Upper lobe of left lung (tissue), 4 donors: ENCODE measurements at regions not wholly inside any gene's neighbourhood (a gene's known extent, or its start where the extent isn't known, plus 50 kb on each side); places are given as distances from the start of the nearest gene placed in this dataset.

Source experiments
- EP300 ChIP-seq, 4 donors: sonication (generic); formaldehyde crosslinking; IDR thresholded peaks; one replicate each; pipeline ENCODE4 v1.5.1; 2017; ENCODE audit warnings: antibody characterized with exemption in 4 of 4, control low read depth in 2 of 4
- POLR2AphosphoS5 ChIP-seq, 2 donors: sonication (generic); formaldehyde crosslinking; IDR thresholded peaks; one replicate each; pipeline ENCODE4 v1.5.1; 2017; ENCODE audit warnings: antibody characterized with exemption in 2 of 2
- TF ChIP-seq, protein P1 (sequence below), 6 experiments: fragments of 450-650 bp in 4 of 6; fragments of 200-600 bp in 2 of 6; sonication (generic) in 2 of 6; IDR thresholded peaks; one replicate each; pipeline ENCODE4 v1.5.1; 2016 to 2019; ENCODE audit warnings: antibody characterized with exemption in 6 of 6

DNA sequence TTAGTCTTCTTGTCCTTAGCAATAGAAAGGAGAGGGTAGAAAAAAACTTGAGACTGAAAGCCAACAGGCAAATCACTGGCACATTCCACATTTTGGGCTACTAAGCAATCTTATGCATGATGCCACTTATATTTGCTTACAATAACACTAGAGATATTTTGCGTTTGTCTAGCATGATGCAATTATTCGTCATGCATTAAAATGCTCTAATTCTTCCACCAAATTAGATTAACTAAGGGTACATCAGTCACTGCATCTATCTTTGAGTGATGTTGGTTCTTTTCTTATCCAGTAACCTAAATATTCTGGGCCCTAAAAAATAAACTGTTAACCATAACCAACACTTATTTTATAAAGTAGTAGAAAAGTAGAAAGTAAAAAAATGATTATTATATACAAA is 1311.7 kb upstream of the CDH2 start:
- TF ChIP-seq, protein P1, sequence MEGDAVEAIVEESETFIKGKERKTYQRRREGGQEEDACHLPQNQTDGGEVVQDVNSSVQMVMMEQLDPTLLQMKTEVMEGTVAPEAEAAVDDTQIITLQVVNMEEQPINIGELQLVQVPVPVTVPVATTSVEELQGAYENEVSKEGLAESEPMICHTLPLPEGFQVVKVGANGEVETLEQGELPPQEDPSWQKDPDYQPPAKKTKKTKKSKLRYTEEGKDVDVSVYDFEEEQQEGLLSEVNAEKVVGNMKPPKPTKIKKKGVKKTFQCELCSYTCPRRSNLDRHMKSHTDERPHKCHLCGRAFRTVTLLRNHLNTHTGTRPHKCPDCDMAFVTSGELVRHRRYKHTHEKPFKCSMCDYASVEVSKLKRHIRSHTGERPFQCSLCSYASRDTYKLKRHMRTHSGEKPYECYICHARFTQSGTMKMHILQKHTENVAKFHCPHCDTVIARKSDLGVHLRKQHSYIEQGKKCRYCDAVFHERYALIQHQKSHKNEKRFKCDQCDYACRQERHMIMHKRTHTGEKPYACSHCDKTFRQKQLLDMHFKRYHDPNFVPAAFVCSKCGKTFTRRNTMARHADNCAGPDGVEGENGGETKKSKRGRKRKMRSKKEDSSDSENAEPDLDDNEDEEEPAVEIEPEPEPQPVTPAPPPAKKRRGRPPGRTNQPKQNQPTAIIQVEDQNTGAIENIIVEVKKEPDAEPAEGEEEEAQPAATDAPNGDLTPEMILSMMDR (IDR thresholded peaks at IDR 0.05): no peak
- TF ChIP-seq POLR2AphosphoS5 (IDR thresholded peaks at IDR 0.05): no peak
- no peak for TF ChIP-seq EP300 (IDR thresholded peaks at IDR 0.05)
